Testis (tissue), 2 donors: ENCODE measurements at regions not wholly inside any gene's neighbourhood (a gene's known extent, or its start where the extent isn't known, plus 50 kb on each side); places are given as distances from the start of the nearest gene placed in this dataset.

Experiments used
- POLR2A ChIP-seq: fragments of 450-650 bp; IDR thresholded peaks from one replicate; pipeline ENCODE4 v1.6.1; 2017; ENCODE audit warnings: antibody characterized with exemption, mild to moderate bottlenecking, moderate library complexity
- TF ChIP-seq, protein P1 (sequence below), 3 experiments: fragments of 450-650 bp in 2 of 3; fragments of 200-600 bp in 1 of 3; sonication (generic) in 1 of 3; IDR thresholded peaks; one replicate each; pipeline ENCODE4 v1.5.1; 2016 to 2019; ENCODE audit warnings: antibody characterized with exemption in 3 of 3, mild to moderate bottlenecking in 2 of 3, moderate library complexity in 1 of 3

- TF ChIP-seq, protein P1, sequence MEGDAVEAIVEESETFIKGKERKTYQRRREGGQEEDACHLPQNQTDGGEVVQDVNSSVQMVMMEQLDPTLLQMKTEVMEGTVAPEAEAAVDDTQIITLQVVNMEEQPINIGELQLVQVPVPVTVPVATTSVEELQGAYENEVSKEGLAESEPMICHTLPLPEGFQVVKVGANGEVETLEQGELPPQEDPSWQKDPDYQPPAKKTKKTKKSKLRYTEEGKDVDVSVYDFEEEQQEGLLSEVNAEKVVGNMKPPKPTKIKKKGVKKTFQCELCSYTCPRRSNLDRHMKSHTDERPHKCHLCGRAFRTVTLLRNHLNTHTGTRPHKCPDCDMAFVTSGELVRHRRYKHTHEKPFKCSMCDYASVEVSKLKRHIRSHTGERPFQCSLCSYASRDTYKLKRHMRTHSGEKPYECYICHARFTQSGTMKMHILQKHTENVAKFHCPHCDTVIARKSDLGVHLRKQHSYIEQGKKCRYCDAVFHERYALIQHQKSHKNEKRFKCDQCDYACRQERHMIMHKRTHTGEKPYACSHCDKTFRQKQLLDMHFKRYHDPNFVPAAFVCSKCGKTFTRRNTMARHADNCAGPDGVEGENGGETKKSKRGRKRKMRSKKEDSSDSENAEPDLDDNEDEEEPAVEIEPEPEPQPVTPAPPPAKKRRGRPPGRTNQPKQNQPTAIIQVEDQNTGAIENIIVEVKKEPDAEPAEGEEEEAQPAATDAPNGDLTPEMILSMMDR (IDR thresholded peaks at IDR 0.05), result no peak
- no peak for TF ChIP-seq POLR2A
Observed at GRCh38 chr10:120382360-120382759, 74.7 kb upstream of the PLPP4 start.
